ENCODE measurements at regions not wholly inside any gene's neighbourhood (a gene's known extent, or its start where the extent isn't known, plus 50 kb on each side); places are given as distances from the start of the nearest gene placed in this dataset.

GRCh38 chr15:96515371-96515770, 184.9 kb downstream of the NR2F2 start (continued):
- no peak for TF ChIP-seq JARID2 (CRISPR knock-in tag; IDR thresholded peaks at IDR 0.05; ENCODE audit: insufficient replicate concordance)
- TF ChIP-seq ELF3 (CRISPR knock-in tag; IDR thresholded peaks at IDR 0.05): no peak

- ATAC-seq: no peak
- Histone ChIP-seq H3K9me3 (ENCODE audit: low read length) (no peaks in the 10 kb centered on the region), H4K20me1 (ENCODE audit: insufficient read depth, low read length) (no peaks in the 10 kb centered on the region), H3K4me1 (ENCODE audit: insufficient read depth, low read length) (no peaks in the 10 kb centered on the region), H3K4me3 (replicated peaks in 1 of 3; ENCODE audit: insufficient read depth in 1 of 3, low read depth in 2 of 3, low read length in 3 of 3) (no peak overlapping the region), H3K79me2 (ENCODE audit: insufficient read depth, low read length) (no peaks in the 10 kb centered on the region), H3K27me3 (ENCODE audit: control insufficient read depth in 1 of 2, insufficient read depth in 2 of 2, low read length in 2 of 2) (no peaks in the 10 kb centered on the region; a peak in 1 of 5 replicates), H3K36me3 (replicated peaks in 1 of 2; ENCODE audit: control insufficient read depth in 1 of 2, insufficient read depth in 2 of 2, low read length in 2 of 2) (no peaks in the 10 kb centered on the region), H3K9ac (ENCODE audit: insufficient read depth, low read depth, low read length) (no peak overlapping the region), H2AFZ (ENCODE audit: low read length) (no peak overlapping the region), H3K27ac (ENCODE audit: extremely low read length, insufficient read depth, low read length) (no peak overlapping the region), H3K4me2 (ENCODE audit: low read depth, low read length) (no peak overlapping the region)
- in situ Hi-C loops (cut with HindIII; ENCODE audit: extremely low pct_ligation_motif_present, low pct_unique_long_range_greater_than_20kb) (no loop called here), intact Hi-C loops (cut with micrococcal nuclease; ENCODE audit: unreplicated experiment) (no loop called here)
- no TSS peak for BruUV-seq (replicated peaks)
- POLR2A ChIA-PET: no interaction called here
- DNase-seq (ENCODE audit: low spot score): no peak
- no peak for TF ChIP-seq ZNF709 (CRISPR knock-in tag; IDR thresholded peaks at IDR 0.05)
- no peak for TF ChIP-seq ZNF773 (CRISPR knock-in tag; IDR thresholded peaks at IDR 0.05; ENCODE audit: borderline replicate concordance)
- no peak for TF ChIP-seq ZNF224 (CRISPR knock-in tag; IDR thresholded peaks at IDR 0.05)
- no peak for TF ChIP-seq ZSCAN29 (CRISPR knock-in tag; conservative IDR thresholded peaks at IDR 0.05)
- TF ChIP-seq FLYWCH1 (CRISPR knock-in tag; IDR thresholded peaks at IDR 0.05): no peak
- TF ChIP-seq NFKB2 (CRISPR knock-in tag; IDR thresholded peaks at IDR 0.05; ENCODE audit: borderline replicate concordance): no peak
- TF ChIP-seq ZNF564 (CRISPR knock-in tag; IDR thresholded peaks at IDR 0.05): no peak
- no peak for TF ChIP-seq ATF7-NPFF (CRISPR knock-in tag; IDR thresholded peaks at IDR 0.05; ENCODE audit: low read depth)
- TF ChIP-seq RAD51 (IDR thresholded peaks at IDR 0.05; ENCODE audit: borderline replicate concordance): no peak
- TF ChIP-seq CREM (IDR thresholded peaks at IDR 0.05): no peak
- TF ChIP-seq CREM (CRISPR knock-in tag; IDR thresholded peaks at IDR 0.05): no peak
- no peak for TF ChIP-seq TFE3 (CRISPR knock-in tag; IDR thresholded peaks at IDR 0.05)
- no peak for TF ChIP-seq HNF1A (IDR thresholded peaks at IDR 0.05; ENCODE audit: low read depth)
- TF ChIP-seq HNF1A (CRISPR knock-in tag; IDR thresholded peaks at IDR 0.05; ENCODE audit: borderline replicate concordance): no peak
- no peak for TF ChIP-seq SP4 (CRISPR knock-in tag; IDR thresholded peaks at IDR 0.05)
- no peak for TF ChIP-seq CEBPG (CRISPR knock-in tag; IDR thresholded peaks at IDR 0.05)
- TF ChIP-seq ZNF354B (CRISPR knock-in tag; IDR thresholded peaks at IDR 0.05): no peak
- no peak for TF ChIP-seq ZMYM2 (CRISPR knock-in tag; IDR thresholded peaks at IDR 0.05)
- CTCF ChIA-PET (ENCODE audit: low intra/inter-chr PET ratio, low total read pairs): no interaction called here
- FAIRE-seq: no peak
- WGBS (ENCODE audit: low lambda C conversion rate): 3% methylated on average over 1 of the region's 1 CpG
These were observed 190.9 kb downstream of the NR2F2 start for GRCh38 chr15:96521386-96521785.

Data from HepG2 (cell line).